ENCODE measurements at regions not wholly inside any gene's neighbourhood (a gene's known extent, or its start where the extent isn't known, plus 50 kb on each side); places are given as distances from the start of the nearest gene placed in this dataset.
A peak's percentile ranks its signal among the peaks of the same experiment; 100 is the strongest.

GRCh38 chr5:109917154-109917546, 227.4 kb downstream of the MAN2A1 start:
- Mint-ChIP-seq H3K27ac (no peak overlapping the region), H3K4me3 (no peak overlapping the region), H3K27me3 (ENCODE audit: insufficient read depth, low read depth) (peaks cover 5% of the 10 kb centered on the region), H3K9me3 (no peaks in the 10 kb centered on the region), H3K4me1 (peaks cover 3% of the 10 kb centered on the region), H3K36me3 (no peaks in the 10 kb centered on the region)
- H3K9me3 ChIP-seq (ENCODE audit: low read depth): no peaks in the 10 kb centered on the region
- H3K4me3 ChIP-seq: no peak overlapping the region
- no peaks in the 10 kb centered on the region for H3K27me3 ChIP-seq
- H3K4me2 ChIP-seq: no peak overlapping the region
- no peaks in the 10 kb centered on the region for H3K36me3 ChIP-seq
- H3K79me2 ChIP-seq (ENCODE audit: low read depth): no peaks in the 10 kb centered on the region
- peak overlapping the region; percentile 3 for H2AFZ ChIP-seq (replicated peaks)
- H3F3A ChIP-seq (ENCODE audit: low read depth): peaks cover 12% of the 10 kb centered on the region
- no peak overlapping the region for H3K9ac ChIP-seq
- peaks cover 10% of the 10 kb centered on the region for H3K4me1 ChIP-seq
- peak overlapping the region; percentile 54 for H3K27ac ChIP-seq
- no peaks in the 10 kb centered on the region for H4K20me1 ChIP-seq (ENCODE audit: low read depth)
- peak; percentile 19 for DNase-seq (ENCODE audit: low spot score)
- TF ChIP-seq, protein P1, sequence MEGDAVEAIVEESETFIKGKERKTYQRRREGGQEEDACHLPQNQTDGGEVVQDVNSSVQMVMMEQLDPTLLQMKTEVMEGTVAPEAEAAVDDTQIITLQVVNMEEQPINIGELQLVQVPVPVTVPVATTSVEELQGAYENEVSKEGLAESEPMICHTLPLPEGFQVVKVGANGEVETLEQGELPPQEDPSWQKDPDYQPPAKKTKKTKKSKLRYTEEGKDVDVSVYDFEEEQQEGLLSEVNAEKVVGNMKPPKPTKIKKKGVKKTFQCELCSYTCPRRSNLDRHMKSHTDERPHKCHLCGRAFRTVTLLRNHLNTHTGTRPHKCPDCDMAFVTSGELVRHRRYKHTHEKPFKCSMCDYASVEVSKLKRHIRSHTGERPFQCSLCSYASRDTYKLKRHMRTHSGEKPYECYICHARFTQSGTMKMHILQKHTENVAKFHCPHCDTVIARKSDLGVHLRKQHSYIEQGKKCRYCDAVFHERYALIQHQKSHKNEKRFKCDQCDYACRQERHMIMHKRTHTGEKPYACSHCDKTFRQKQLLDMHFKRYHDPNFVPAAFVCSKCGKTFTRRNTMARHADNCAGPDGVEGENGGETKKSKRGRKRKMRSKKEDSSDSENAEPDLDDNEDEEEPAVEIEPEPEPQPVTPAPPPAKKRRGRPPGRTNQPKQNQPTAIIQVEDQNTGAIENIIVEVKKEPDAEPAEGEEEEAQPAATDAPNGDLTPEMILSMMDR (IDR thresholded peaks at IDR 0.05): no peak

- DNase-seq (ENCODE audit: low spot score): no peak
- H3K36me3 Mint-ChIP-seq: no peaks in the 10 kb centered on the region
- no peak overlapping the region for H3K4me3 ChIP-seq
- no peaks in the 10 kb centered on the region for H3K79me2 ChIP-seq (ENCODE audit: low read depth)
- H3K9me3 ChIP-seq (ENCODE audit: low read depth): no peaks in the 10 kb centered on the region
- no peak overlapping the region for H3K27ac Mint-ChIP-seq
- peaks cover 3% of the 10 kb centered on the region for H3K4me1 Mint-ChIP-seq
- H3K4me1 ChIP-seq: peaks cover 10% of the 10 kb centered on the region
- TF ChIP-seq, protein P1 (IDR thresholded peaks at IDR 0.05): no peak
- TF ChIP-seq EZH2phosphoT487 (IDR thresholded peaks at IDR 0.05): no peak
- no peak overlapping the region for H3K4me2 ChIP-seq
- no peak overlapping the region for H3K9ac ChIP-seq
- H3K36me3 ChIP-seq: no peaks in the 10 kb centered on the region
- no peak overlapping the region for H3K27ac ChIP-seq
- H3K9me3 Mint-ChIP-seq: no peaks in the 10 kb centered on the region
- no peaks in the 10 kb centered on the region for H4K20me1 ChIP-seq (ENCODE audit: low read depth)
- H3F3A ChIP-seq (ENCODE audit: low read depth): peaks cover 12% of the 10 kb centered on the region
- H3K4me3 Mint-ChIP-seq: no peak overlapping the region
- H3K27me3 Mint-ChIP-seq (ENCODE audit: insufficient read depth, low read depth): peaks cover 5% of the 10 kb centered on the region
- H3K27me3 ChIP-seq: no peaks in the 10 kb centered on the region
- H2AFZ ChIP-seq (replicated peaks): no peak overlapping the region
These were observed 228.2 kb downstream of the MAN2A1 start for GRCh38 chr5:109917966-109918365.

DNA sequence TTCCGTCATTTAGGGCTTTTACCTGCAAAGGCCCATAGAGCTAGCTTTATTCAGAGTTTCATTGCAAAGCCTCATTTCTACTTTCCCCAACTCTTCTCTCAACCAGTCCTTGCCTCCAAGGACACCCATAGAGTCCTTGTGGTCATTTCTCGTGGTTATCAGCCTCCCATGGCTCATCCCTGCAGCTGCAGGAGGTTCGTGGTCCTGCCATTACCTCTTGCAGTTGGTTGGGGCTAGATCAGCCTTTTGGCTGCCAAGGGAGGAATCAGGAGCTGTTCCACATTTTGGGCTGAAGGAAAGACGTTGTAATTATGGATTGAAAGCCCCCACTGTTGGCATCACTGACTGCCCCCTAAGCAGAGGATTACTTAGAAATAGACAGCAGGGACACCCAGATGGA, 231.0 kb downstream of the MAN2A1 start:
- Mint-ChIP-seq H3K27me3 (ENCODE audit: insufficient read depth, low read depth) (peaks cover 2% of the 10 kb centered on the region), H3K27ac (no peak overlapping the region), H3K36me3 (no peaks in the 10 kb centered on the region), H3K9me3 (no peaks in the 10 kb centered on the region), H3K4me1 (peaks cover 3% of the 10 kb centered on the region), H3K4me3 (no peak overlapping the region)
- TF ChIP-seq EZH2phosphoT487 (IDR thresholded peaks at IDR 0.05): no peak
- TF ChIP-seq, protein P1 (IDR thresholded peaks at IDR 0.05): no peak
- no peak for TF ChIP-seq EZH2 (IDR thresholded peaks at IDR 0.05)
- H3K4me1 ChIP-seq: peaks cover 10% of the 10 kb centered on the region
- H3K36me3 ChIP-seq: no peaks in the 10 kb centered on the region
- H4K20me1 ChIP-seq (ENCODE audit: low read depth): no peaks in the 10 kb centered on the region
- no peaks in the 10 kb centered on the region for H3K27me3 ChIP-seq
- H2AFZ ChIP-seq (replicated peaks): no peak overlapping the region
- no peaks in the 10 kb centered on the region for H3K79me2 ChIP-seq (ENCODE audit: low read depth)
- H3F3A ChIP-seq (ENCODE audit: low read depth): peaks cover 12% of the 10 kb centered on the region
- no peaks in the 10 kb centered on the region for H3K9me3 ChIP-seq (ENCODE audit: low read depth)
- H3K27ac ChIP-seq: no peak overlapping the region
- DNase-seq (ENCODE audit: low spot score): no peak
- H3K4me2 ChIP-seq: no peak overlapping the region
- H3K4me3 ChIP-seq: no peak overlapping the region
- no peak overlapping the region for H3K9ac ChIP-seq

All from neural progenitor cell (in vitro differentiated cells).